ENCODE measurements at regions not wholly inside any gene's neighbourhood (a gene's known extent, or its start where the extent isn't known, plus 50 kb on each side); places are given as distances from the start of the nearest gene placed in this dataset.

GRCh38 chr22:44577391-44578109, 79.5 kb upstream of the RTL6 start:
- Histone ChIP-seq H3K4me1 (ENCODE audit: control insufficient read depth, insufficient read depth, low read length) (no peaks in the 10 kb centered on the region), H3K9me3 (ENCODE audit: control insufficient read depth, insufficient read depth, low read depth, low read length) (no peaks in the 10 kb centered on the region), H3K4me3 (ENCODE audit: low read depth, low read length) (no peak overlapping the region), H3K36me3 (ENCODE audit: control insufficient read depth in 2 of 2, insufficient read depth in 1 of 2, low read length in 2 of 2) (no peaks in the 10 kb centered on the region), H3K27ac (ENCODE audit: extremely low read depth, low read depth, low read length) (no peak overlapping the region)
- ChIA-PET POLR2A (no interaction called here), CTCF (interaction anchor here (1.3 kb wide), 1 partner anchor 49 kb away, joined by 5 read pairs; no protein-coding TSS in a partner anchor)
- TF ChIP-seq KLF16 (tag by site-specific recombination; IDR thresholded peaks at IDR 0.05) (no peak), TCF7L2 (IDR thresholded peaks at IDR 0.05; ENCODE audit: borderline replicate concordance, low read depth, low read length) (no peak), ZNF76 (tag by site-specific recombination; IDR thresholded peaks at IDR 0.05; ENCODE audit: borderline replicate concordance, low read depth) (no peak), AEBP2 (tag by site-specific recombination; IDR thresholded peaks at IDR 0.05; ENCODE audit: borderline replicate concordance) (no peak), SCRT1 (tag by site-specific recombination; IDR thresholded peaks at IDR 0.05; ENCODE audit: borderline replicate concordance) (no peak), ZNF37A (tag by site-specific recombination; IDR thresholded peaks at IDR 0.05) (no peak), ZNF324 (tag by site-specific recombination; IDR thresholded peaks at IDR 0.05) (no peak), ZBTB21 (tag by site-specific recombination; IDR thresholded peaks at IDR 0.05) (no peak), ZNF560 (tag by site-specific recombination; IDR thresholded peaks at IDR 0.05; ENCODE audit: borderline replicate concordance) (no peak), ZNF626 (tag by site-specific recombination; IDR thresholded peaks at IDR 0.05) (no peak), ZNF138 (tag by site-specific recombination; IDR thresholded peaks at IDR 0.05; ENCODE audit: borderline replicate concordance) (no peak), ZNF571 (tag by site-specific recombination; IDR thresholded peaks at IDR 0.05) (no peak), ZNF366 (tag by site-specific recombination; conservative IDR thresholded peaks at IDR 0.05) (no peak), ZNF10 (tag by site-specific recombination; IDR thresholded peaks at IDR 0.05) (no peak), SP2 (tag by site-specific recombination; IDR thresholded peaks at IDR 0.05) (no peak)

DNA sequence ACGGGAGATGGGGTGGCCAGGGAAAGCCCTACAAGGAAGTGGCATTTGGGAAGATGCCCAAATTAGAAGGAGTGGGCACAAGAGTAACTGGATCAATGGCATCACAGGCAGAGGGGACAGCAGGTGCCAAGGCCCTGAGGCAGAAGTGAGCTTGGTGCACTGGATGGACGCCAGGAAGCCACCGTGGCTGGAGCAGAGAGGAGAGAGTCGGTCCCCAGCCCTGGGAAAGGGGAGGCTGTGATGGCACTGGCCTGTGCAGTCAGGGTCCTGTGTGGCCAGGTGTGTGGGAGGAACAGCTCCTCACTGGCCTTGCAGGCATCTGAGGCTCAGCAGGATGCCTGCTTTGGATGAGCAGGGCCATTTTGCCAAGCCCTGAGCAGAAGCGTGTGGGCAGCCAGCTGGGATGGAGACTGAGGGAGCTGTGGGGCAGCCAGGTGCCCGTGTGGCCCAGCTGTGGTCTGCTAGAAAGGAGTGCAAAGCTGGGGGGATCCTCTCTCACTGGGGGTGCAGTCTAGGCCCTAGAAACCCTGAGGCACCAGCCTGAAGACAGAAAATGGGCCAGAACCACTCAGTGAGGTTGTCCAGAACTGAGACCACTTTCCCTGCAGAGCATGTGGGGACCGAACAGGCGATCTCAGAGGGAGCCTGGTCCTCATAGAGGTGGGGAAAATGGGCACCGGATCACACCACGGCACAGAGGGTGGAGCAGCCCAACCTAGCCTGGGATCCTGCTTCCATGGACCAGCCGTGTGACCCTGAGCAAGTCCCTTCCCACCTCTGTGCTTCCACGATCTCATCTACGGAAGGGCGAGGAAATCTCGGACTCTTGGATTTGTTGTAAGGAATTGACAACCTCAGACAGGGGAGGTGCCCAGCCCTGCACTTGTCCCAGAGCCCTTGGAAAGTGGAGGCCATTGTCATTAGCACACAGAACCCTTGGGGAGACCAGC, 78.6 kb upstream of the RTL6 start:
- Histone ChIP-seq H3K27ac (ENCODE audit: extremely low read depth, low read depth, low read length) (no peak overlapping the region), H3K36me3 (ENCODE audit: control insufficient read depth in 2 of 2, insufficient read depth in 1 of 2, low read length in 2 of 2) (no peaks in the 10 kb centered on the region), H3K4me1 (ENCODE audit: control insufficient read depth, insufficient read depth, low read length) (no peaks in the 10 kb centered on the region), H3K4me3 (ENCODE audit: low read depth, low read length) (no peak overlapping the region), H3K9me3 (ENCODE audit: control insufficient read depth, insufficient read depth, low read depth, low read length) (no peaks in the 10 kb centered on the region)
- POLR2A ChIA-PET = no interaction called here
- CTCF ChIA-PET = no interaction called here
- TF ChIP-seq ZNF623 (tag by site-specific recombination; IDR thresholded peaks at IDR 0.05) (peak; percentile 92), ZNF777 (tag by site-specific recombination; IDR thresholded peaks at IDR 0.05; ENCODE audit: borderline replicate concordance) (no peak)

- CTCF ChIA-PET = no interaction called here
- Histone ChIP-seq H3K27ac (ENCODE audit: extremely low read depth, low read depth, low read length) (no peak overlapping the region), H3K9me3 (ENCODE audit: control insufficient read depth, insufficient read depth, low read depth, low read length) (no peaks in the 10 kb centered on the region), H3K36me3 (ENCODE audit: control insufficient read depth in 2 of 2, insufficient read depth in 1 of 2, low read length in 2 of 2) (no peaks in the 10 kb centered on the region), H3K4me1 (ENCODE audit: control insufficient read depth, insufficient read depth, low read length) (no peaks in the 10 kb centered on the region), H3K4me3 (ENCODE audit: low read depth, low read length) (no peak overlapping the region)
- POLR2A ChIA-PET = no interaction called here
- TF ChIP-seq ZNF488 (tag by site-specific recombination; IDR thresholded peaks at IDR 0.05) = 0 out of 2 replicates have a peak, but pooled peaks have one; percentile 22
- TF ChIP-seq, protein P1, sequence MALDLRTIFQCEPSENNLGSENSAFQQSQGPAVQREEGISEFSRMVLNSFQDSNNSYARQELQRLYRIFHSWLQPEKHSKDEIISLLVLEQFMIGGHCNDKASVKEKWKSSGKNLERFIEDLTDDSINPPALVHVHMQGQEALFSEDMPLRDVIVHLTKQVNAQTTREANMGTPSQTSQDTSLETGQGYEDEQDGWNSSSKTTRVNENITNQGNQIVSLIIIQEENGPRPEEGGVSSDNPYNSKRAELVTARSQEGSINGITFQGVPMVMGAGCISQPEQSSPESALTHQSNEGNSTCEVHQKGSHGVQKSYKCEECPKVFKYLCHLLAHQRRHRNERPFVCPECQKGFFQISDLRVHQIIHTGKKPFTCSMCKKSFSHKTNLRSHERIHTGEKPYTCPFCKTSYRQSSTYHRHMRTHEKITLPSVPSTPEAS (tag by site-specific recombination; IDR thresholded peaks at IDR 0.05) = no peak
- TF ChIP-seq EGR2 (tag by site-specific recombination; IDR thresholded peaks at IDR 0.05; ENCODE audit: low read depth) = peak; percentile 98
- peak; percentile 75; the same call in 1 of the 2 replicates for TF ChIP-seq ZFHX2 (tag by site-specific recombination; conservative IDR thresholded peaks at IDR 0.05)
- 0 out of 2 replicates have a peak, but pooled peaks have one; percentile 7 for TF ChIP-seq BCL6B (tag by site-specific recombination; IDR thresholded peaks at IDR 0.05)
- no peak for TF ChIP-seq GLIS1 (tag by site-specific recombination; IDR thresholded peaks at IDR 0.05)
- 0 out of 2 replicates have a peak, but pooled peaks have one; percentile 12 for TF ChIP-seq SP3 (tag by site-specific recombination; IDR thresholded peaks at IDR 0.05)
These were observed 77.6 kb upstream of the RTL6 start for GRCh38 chr22:44575381-44576268.
